Peyer's patch (tissue), 4 donors: ENCODE measurements at regions not wholly inside any gene's neighbourhood (a gene's known extent, or its start where the extent isn't known, plus 50 kb on each side); places are given as distances from the start of the nearest gene placed in this dataset.

ENCODE experiments used
- DNase-seq, 3 donors: peaks; one replicate each; pipeline ENCODE4 v3.0.0-alpha.2; 2017 to 2019
- H3K27ac ChIP-seq, 4 donors: fragments of 200-600 bp; sonication (generic); one replicate each; pipeline ENCODE4 v1.5.1; 2016 to 2019
- H3K27me3 ChIP-seq, 2 donors: fragments of 200-600 bp; sonication (generic); one replicate each; pipeline ENCODE4 v1.5.1; 2019
- H3K36me3 ChIP-seq, 3 donors: fragments of 200-600 bp; sonication (generic); one replicate each; pipeline ENCODE4 v1.5.1; 2016 to 2019
- H3K4me1 ChIP-seq, 4 donors: fragments of 200-600 bp; sonication (generic); one replicate each; pipeline ENCODE4 v1.5.1; 2016 to 2019
- H3K4me3 ChIP-seq, 4 donors: fragments of 200-600 bp; sonication (generic); 1 replicate in 3 of 4; 2 replicates in 1 of 4; pipeline ENCODE4 v1.5.1; 2016 to 2019; ENCODE audit warnings: mild to moderate bottlenecking in 1 of 4
- H3K9me3 ChIP-seq, 4 donors: fragments of 200-600 bp; sonication (generic); one replicate each; pipeline ENCODE4 v1.5.1; 2016 to 2019; ENCODE audit warnings: mild to moderate bottlenecking in 1 of 4
- POLR2A ChIP-seq, 2 donors: fragments of 450-650 bp; IDR thresholded peaks; one replicate each; pipeline ENCODE4 v1.5.1; 2017; ENCODE audit warnings: antibody characterized with exemption in 2 of 2, mild to moderate bottlenecking in 2 of 2, moderate library complexity in 2 of 2
- TF ChIP-seq, protein P1 (sequence below), 6 experiments: fragments of 450-650 bp in 4 of 6; fragments of 200-600 bp in 2 of 6; sonication (generic) in 1 of 6; IDR thresholded peaks; one replicate each; pipeline ENCODE4 v1.5.1; 2017 to 2019; ENCODE audit warnings: antibody characterized with exemption in 6 of 6, mild to moderate bottlenecking in 3 of 6, moderate library complexity in 1 of 6

GRCh38 chr4:175033162-175033561 lies 115.0 kb downstream of the ADAM29 start:
- H3K4me3 ChIP-seq: no peak overlapping the region
- no peaks in the 10 kb centered on the region for H3K27me3 ChIP-seq
- no peaks in the 10 kb centered on the region for H3K36me3 ChIP-seq
- peaks cover 0 to 11% (median 0%) of the 10 kb centered on the region in 4 donors for H3K9me3 ChIP-seq
- H3K27ac ChIP-seq: no peak overlapping the region
- DNase-seq: no peak
- TF ChIP-seq, protein P1, sequence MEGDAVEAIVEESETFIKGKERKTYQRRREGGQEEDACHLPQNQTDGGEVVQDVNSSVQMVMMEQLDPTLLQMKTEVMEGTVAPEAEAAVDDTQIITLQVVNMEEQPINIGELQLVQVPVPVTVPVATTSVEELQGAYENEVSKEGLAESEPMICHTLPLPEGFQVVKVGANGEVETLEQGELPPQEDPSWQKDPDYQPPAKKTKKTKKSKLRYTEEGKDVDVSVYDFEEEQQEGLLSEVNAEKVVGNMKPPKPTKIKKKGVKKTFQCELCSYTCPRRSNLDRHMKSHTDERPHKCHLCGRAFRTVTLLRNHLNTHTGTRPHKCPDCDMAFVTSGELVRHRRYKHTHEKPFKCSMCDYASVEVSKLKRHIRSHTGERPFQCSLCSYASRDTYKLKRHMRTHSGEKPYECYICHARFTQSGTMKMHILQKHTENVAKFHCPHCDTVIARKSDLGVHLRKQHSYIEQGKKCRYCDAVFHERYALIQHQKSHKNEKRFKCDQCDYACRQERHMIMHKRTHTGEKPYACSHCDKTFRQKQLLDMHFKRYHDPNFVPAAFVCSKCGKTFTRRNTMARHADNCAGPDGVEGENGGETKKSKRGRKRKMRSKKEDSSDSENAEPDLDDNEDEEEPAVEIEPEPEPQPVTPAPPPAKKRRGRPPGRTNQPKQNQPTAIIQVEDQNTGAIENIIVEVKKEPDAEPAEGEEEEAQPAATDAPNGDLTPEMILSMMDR (IDR thresholded peaks at IDR 0.05): no peak
- no peak for TF ChIP-seq POLR2A (IDR thresholded peaks at IDR 0.05)
- no peaks in the 10 kb centered on the region for H3K4me1 ChIP-seq

DNA sequence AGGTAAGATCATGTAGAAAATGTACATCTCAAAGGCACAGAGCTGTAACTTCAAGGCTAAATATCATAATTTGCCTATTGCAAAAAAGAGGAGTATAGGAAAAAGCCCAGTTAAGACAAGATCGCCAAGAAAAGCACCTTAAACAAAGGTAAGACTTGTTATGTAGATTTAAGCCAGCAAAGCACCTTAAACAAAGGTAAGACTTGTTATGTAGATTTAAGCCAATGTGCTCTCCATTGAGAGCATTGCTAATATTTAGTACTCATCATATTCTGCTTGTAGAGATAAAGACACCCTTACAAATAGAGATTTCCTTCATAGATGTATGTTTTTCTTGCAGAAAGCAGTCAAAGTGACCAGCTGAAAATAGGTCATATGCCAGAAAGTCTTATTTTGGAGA lies 115.8 kb downstream of the ADAM29 start:
- Histone ChIP-seq H3K27me3 (no peaks in the 10 kb centered on the region), H3K4me3 (no peak overlapping the region), H3K36me3 (no peaks in the 10 kb centered on the region), H3K27ac (no peak overlapping the region), H3K4me1 (no peaks in the 10 kb centered on the region), H3K9me3 (peaks cover 0 to 11% (median 0%) of the 10 kb centered on the region in 4 donors)
- no peak for DNase-seq
- TF ChIP-seq, protein P1 (IDR thresholded peaks at IDR 0.05): no peak
- TF ChIP-seq POLR2A (IDR thresholded peaks at IDR 0.05): no peak

GRCh38 chr4:175034986-175035705 lies 117.0 kb downstream of the ADAM29 start:
- no peak for DNase-seq
- H3K27ac ChIP-seq: no peak overlapping the region
- no peaks in the 10 kb centered on the region for H3K36me3 ChIP-seq
- H3K9me3 ChIP-seq: peaks cover 0 to 8% (median 0%) of the 10 kb centered on the region in 4 donors
- H3K27me3 ChIP-seq: no peaks in the 10 kb centered on the region
- no peak for TF ChIP-seq POLR2A (IDR thresholded peaks at IDR 0.05)
- TF ChIP-seq, protein P1 (IDR thresholded peaks at IDR 0.05): no peak
- no peaks in the 10 kb centered on the region for H3K4me1 ChIP-seq
- no peak overlapping the region for H3K4me3 ChIP-seq

- H3K4me1 ChIP-seq: no peaks in the 10 kb centered on the region
- DNase-seq: no peak
- no peak for TF ChIP-seq POLR2A (IDR thresholded peaks at IDR 0.05)
- TF ChIP-seq, protein P1 (IDR thresholded peaks at IDR 0.05): no peak
Observed at GRCh38 chr4:175035905-175036304, 117.7 kb downstream of the ADAM29 start.

GRCh38 chr4:175048111-175048784 lies 130.1 kb downstream of the ADAM29 start:
- no peaks in the 10 kb centered on the region for H3K27me3 ChIP-seq
- H3K27ac ChIP-seq: no peak overlapping the region
- H3K4me1 ChIP-seq: no peaks in the 10 kb centered on the region
- H3K9me3 ChIP-seq: no peaks in the 10 kb centered on the region
- no peaks in the 10 kb centered on the region for H3K36me3 ChIP-seq
- no peak overlapping the region for H3K4me3 ChIP-seq
- DNase-seq: no peak
- no peak for TF ChIP-seq POLR2A (IDR thresholded peaks at IDR 0.05)
- TF ChIP-seq, protein P1 (IDR thresholded peaks at IDR 0.05): no peak

More at GRCh38 chr4:175035905-175036304, 117.7 kb downstream of the ADAM29 start:
- Histone ChIP-seq H3K9me3 (peaks cover 0 to 8% (median 0%) of the 10 kb centered on the region in 4 donors), H3K36me3 (no peaks in the 10 kb centered on the region), H3K27me3 (no peaks in the 10 kb centered on the region), H3K4me3 (no peak overlapping the region), H3K27ac (no peak overlapping the region)
